ENCODE measurements at regions not wholly inside any gene's neighbourhood (a gene's known extent, or its start where the extent isn't known, plus 50 kb on each side); places are given as distances from the start of the nearest gene placed in this dataset.

GRCh38 chr15:47877836-47878235 is 160.5 kb downstream of the SEMA6D start:
- H3K27ac ChIP-seq: no peak overlapping the region
- H3K4me3 ChIP-seq: no peak overlapping the region
- no peaks in the 10 kb centered on the region for H3K27me3 ChIP-seq
- 87 to 91% methylated on average over 5 of the region's 5 CpGs for WGBS, 2 donors
- TF ChIP-seq CTCF (IDR thresholded peaks at IDR 0.05): no peak
- no peaks in the 10 kb centered on the region for H3K9me3 ChIP-seq
- intact Hi-C loops (cut with DNase I): loop anchor here in 1 of 10 donors (10.0 kb wide), 1 partner anchor 163 kb away; the partner anchor contains the start of gene SEMA6D
- DNase-seq (no peak), ATAC-seq (no peak)
- H3K4me1 ChIP-seq: peaks cover 0 to 8% (median 5%) of the 10 kb centered on the region in 9 donors
- no peaks in the 10 kb centered on the region for H3K36me3 ChIP-seq

DNA sequence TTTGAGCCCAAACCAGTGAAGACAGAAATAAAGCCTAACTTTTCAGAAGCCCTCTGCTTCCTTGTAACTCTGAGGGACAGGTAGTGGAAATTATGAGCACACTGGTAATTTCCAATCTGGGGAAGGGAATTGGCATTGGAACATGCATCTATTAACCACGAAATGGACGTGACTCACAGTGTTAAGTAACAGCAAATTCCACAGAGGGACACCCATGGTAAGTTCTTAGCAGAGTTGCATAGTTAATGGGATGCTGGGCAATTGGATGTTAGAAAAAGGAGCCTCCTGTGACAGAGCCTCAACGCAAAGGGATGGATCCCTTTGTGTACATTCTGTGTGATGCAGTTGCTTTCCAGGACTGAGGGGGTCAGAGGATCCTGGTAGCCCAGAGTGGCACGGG is 168.6 kb downstream of the SEMA6D start:
- Histone ChIP-seq H3K27me3 (peaks cover 0 to 9% (median 0%) of the 10 kb centered on the region in 7 donors), H3K4me3 (no peak overlapping the region), H3K27ac (no peak overlapping the region), H3K9me3 (no peaks in the 10 kb centered on the region), H3K36me3 (no peaks in the 10 kb centered on the region), H3K4me1 (no peaks in the 10 kb centered on the region)
- WGBS, 2 donors: 61 to 67% methylated on average over 4 of the region's 4 CpGs
- intact Hi-C loops (cut with DNase I): no loop called here
- DNase-seq (no peak), ATAC-seq (no peak)
- TF ChIP-seq CTCF (IDR thresholded peaks at IDR 0.05): no peak

DNA sequence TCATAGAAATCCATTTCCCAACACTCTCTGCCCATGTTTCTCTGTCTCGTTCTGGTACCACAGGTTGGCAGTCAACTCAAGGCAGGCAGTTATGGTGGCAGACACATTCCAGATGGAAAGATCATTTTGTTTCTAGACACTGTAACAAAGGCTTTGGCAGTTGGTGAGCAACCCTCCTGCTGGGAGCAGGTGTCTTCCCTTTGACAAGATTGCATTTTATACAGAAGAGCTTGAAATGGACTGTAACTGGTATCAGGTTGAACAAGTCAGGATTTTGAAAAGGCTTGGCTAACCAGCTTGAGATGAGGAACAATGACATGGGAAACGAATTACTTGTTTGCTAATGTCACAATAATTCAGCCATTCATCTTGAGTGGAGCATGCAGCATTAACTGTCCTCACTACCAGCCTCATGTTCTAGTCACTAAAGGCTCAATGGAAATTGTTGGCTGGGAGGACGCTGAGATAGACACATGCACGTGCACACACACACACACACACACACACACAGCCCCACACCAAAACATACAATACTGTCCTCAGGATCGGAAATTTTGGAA is 170.0 kb downstream of the SEMA6D start:
- WGBS, 2 donors: 82 to 86% methylated on average over 5 of the region's 5 CpGs
- DNase-seq (no peak), ATAC-seq (no peak)
- Histone ChIP-seq H3K27ac (no peak overlapping the region), H3K9me3 (no peaks in the 10 kb centered on the region), H3K27me3 (peaks cover 0 to 9% (median 0%) of the 10 kb centered on the region in 7 donors), H3K36me3 (no peaks in the 10 kb centered on the region), H3K4me1 (no peaks in the 10 kb centered on the region), H3K4me3 (no peak overlapping the region)
- intact Hi-C loops (cut with DNase I): no loop called here
- no peak for TF ChIP-seq CTCF (IDR thresholded peaks at IDR 0.05)

- Histone ChIP-seq H3K36me3 (no peaks in the 10 kb centered on the region), H3K27ac (no peak overlapping the region), H3K27me3 (peaks cover 0 to 9% (median 0%) of the 10 kb centered on the region in 7 donors), H3K4me1 (no peaks in the 10 kb centered on the region), H3K4me3 (no peak overlapping the region), H3K9me3 (no peaks in the 10 kb centered on the region)
- ATAC-seq: no peak
- DNase-seq: no peak
- TF ChIP-seq CTCF (IDR thresholded peaks at IDR 0.05): no peak
- intact Hi-C loops (cut with DNase I): no loop called here
- WGBS, 2 donors: 82 to 89% methylated on average over 2 of the region's 2 CpGs
Measured at GRCh38 chr15:47888385-47889100, 171.2 kb downstream of the SEMA6D start.

Measured in heart right ventricle (tissue), 16 donors.